Activated B cell treated with CpG ODN at 0.5 μM for 24 hours (primary cell): ENCODE measurements at regions not wholly inside any gene's neighbourhood (a gene's known extent, or its start where the extent isn't known, plus 50 kb on each side); places are given as distances from the start of the nearest gene placed in this dataset.

Source experiments
- ATAC-seq: fragments of 200-7000 bp; cut with Tn5 transposase; one replicate; pipeline ENCODE4 v1.10.0; 2021; ENCODE audit warnings: low read depth, mild to moderate bottlenecking, moderate library complexity
- CTCF ChIA-PET: fragments of 350-600 bp; sonication (Branson Sonifier 250); formaldehyde crosslinking; loops from one replicate; lab custom pipeline; 2021; ENCODE audit warnings: antibody characterized with exemption; lab: Charles Lee
- POLR2A ChIA-PET: fragments of 350-600 bp; sonication (Branson Sonifier 250); formaldehyde crosslinking; loops from one replicate; lab custom pipeline; 2021; ENCODE audit warnings: antibody characterized with exemption; lab: Charles Lee
- DNase-seq: peaks from one replicate; pipeline ENCODE4 v3.0.0; 2022
- H3K27ac Mint-ChIP-seq: one replicate; pipeline ENCODE4 v1.8.0; 2020; ENCODE audit warnings: mixed read lengths
- H3K27me3 Mint-ChIP-seq: one replicate; pipeline ENCODE4 v1.8.0; 2021; ENCODE audit warnings: mixed read lengths
- H3K36me3 Mint-ChIP-seq: one replicate; pipeline ENCODE4 v1.8.0; 2021; ENCODE audit warnings: low read depth, mixed read lengths
- H3K4me1 Mint-ChIP-seq: one replicate; pipeline ENCODE4 v1.8.0; 2021; ENCODE audit warnings: mixed read lengths
- H3K4me3 Mint-ChIP-seq: one replicate; pipeline ENCODE4 v1.8.0; 2020; ENCODE audit warnings: mild to moderate bottlenecking, mixed read lengths
- H3K9me3 Mint-ChIP-seq: one replicate; pipeline ENCODE4 v1.8.0; 2020; ENCODE audit warnings: mixed read lengths
- CTCF ChIP-seq: fragments of 200-600 bp; IDR thresholded peaks from one replicate; pipeline ENCODE4 v1.8.0; 2022; ENCODE audit warnings: antibody characterized with exemption, mild to moderate bottlenecking
- intact Hi-C: fragments of 100-400 bp; cut with micrococcal nuclease; formaldehyde crosslinking; loops from one replicate; pipeline ENCODE4 v1.15.1; 2024

- H3K36me3 Mint-ChIP-seq, result no peaks in the 10 kb centered on the region
- no peak overlapping the region for H3K27ac Mint-ChIP-seq
- no peaks in the 10 kb centered on the region for H3K9me3 Mint-ChIP-seq
- ChIA-PET POLR2A (no interaction called here), CTCF (no interaction called here)
- peaks cover 11% of the 10 kb centered on the region for H3K27me3 Mint-ChIP-seq
- H3K4me3 Mint-ChIP-seq, result no peak overlapping the region
- DNase-seq (no peak), ATAC-seq (no peak)
- TF ChIP-seq CTCF, result no peak
- intact Hi-C loops, result no loop called here
- no peaks in the 10 kb centered on the region for H3K4me1 Mint-ChIP-seq
Measured at GRCh38 chr1:4603295-4604110, 50.9 kb upstream of the AJAP1 start.
